ENCODE measurements at regions not wholly inside any gene's neighbourhood (a gene's known extent, or its start where the extent isn't known, plus 50 kb on each side); places are given as distances from the start of the nearest gene placed in this dataset.

GRCh38 chr9:7284517-7284916 lies 515.1 kb downstream of the DMAC1 start (continued):
- TF ChIP-seq CHD7 (IDR thresholded peaks at IDR 0.05; ENCODE audit: insufficient replicate concordance, low read length) (peak; percentile 28), CHD2 (IDR thresholded peaks at IDR 0.05; ENCODE audit: low read length) (no peak), PHF8 (conservative IDR thresholded peaks at IDR 0.05; ENCODE audit: low read depth, low read length) (no peak), TEAD4 (IDR thresholded peaks at IDR 0.05; ENCODE audit: low read depth, low read length) (peak; percentile 79), SIX5 (IDR thresholded peaks at IDR 0.05; ENCODE audit: low read depth, low read length) (no peak), NANOG (IDR thresholded peaks at IDR 0.05; ENCODE audit: insufficient read depth, low read depth, low read length, poor library complexity, severe bottlenecking) (no peak), RXRA (IDR thresholded peaks at IDR 0.05; ENCODE audit: insufficient read depth, low read depth, low read length) (no peak), ASH2L (IDR thresholded peaks at IDR 0.05; ENCODE audit: low read length) (no peak), KDM5A (IDR thresholded peaks at IDR 0.05; ENCODE audit: low read length) (no peak), POU5F1 (IDR thresholded peaks at IDR 0.05; ENCODE audit: low read depth, low read length) (peak; percentile 95), SIRT6 (IDR thresholded peaks at IDR 0.05; ENCODE audit: low read length) (no peak), POLR2A (IDR thresholded peaks at IDR 0.05; ENCODE audit: control extremely low read depth in 1 of 2, low read depth in 2 of 2, low read length in 2 of 2) (no peak), RNF2 (IDR thresholded peaks at IDR 0.05; ENCODE audit: borderline replicate concordance, low read depth, low read length, missing control alignments, poor library complexity, severe bottlenecking) (no peak)

Data from H1 (cell line).